ENCODE measurements at regions not wholly inside any gene's neighbourhood (a gene's known extent, or its start where the extent isn't known, plus 50 kb on each side); places are given as distances from the start of the nearest gene placed in this dataset.
A peak's percentile ranks its signal among the peaks of the same experiment; 100 is the strongest.

DNA sequence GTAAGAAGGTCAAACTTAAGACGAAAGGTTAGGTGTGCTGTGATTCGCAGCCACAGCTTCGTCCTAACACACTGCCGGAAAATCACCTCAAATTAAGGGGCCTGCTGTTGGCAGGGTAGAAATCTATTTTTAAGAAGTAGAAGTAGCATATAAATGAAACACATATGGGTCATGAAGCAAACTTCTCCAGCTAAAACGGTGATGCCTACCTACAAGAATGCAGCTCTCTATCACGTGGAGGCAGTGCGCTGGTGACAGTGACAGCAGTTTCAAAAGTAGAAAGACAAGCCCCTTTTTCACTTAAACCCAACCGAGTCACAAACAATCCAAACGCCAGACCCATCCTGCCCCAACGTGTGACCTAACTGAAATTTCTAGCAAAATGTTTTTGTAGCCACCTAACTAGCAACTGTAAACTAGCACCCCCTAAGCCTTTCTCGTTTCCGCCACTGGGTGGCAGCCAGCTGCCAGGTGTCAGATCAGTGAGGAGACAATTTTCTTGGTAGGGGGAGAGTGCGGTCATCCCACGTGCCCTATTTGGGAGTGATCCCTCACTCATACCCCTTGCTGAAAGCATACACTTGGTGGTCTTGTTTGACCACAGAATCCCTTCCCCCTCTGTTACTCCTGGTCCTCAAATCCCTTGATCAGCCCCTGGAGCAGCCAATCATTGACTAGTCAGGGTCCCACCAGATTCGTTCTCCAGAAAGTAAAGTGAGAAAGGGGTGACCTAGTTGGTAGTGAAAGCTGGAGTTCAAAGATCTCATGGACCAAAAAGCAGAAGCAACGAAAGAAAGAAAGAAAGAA is 71.8 kb upstream of the MAMDC2 start:
- DNase-seq (ENCODE audit: low read depth in 1 of 2, low spot score in 2 of 2) (peak; percentile 50 to 85), FAIRE-seq (peak; percentile 97)
- H3K4me1 ChIP-seq (replicated peaks in 1 of 4; ENCODE audit: control insufficient read depth in 3 of 4, insufficient read depth in 4 of 4, low read length in 3 of 4) = peaks cover 0 to 2% (median under 1%) of the 10 kb centered on the region in 4 experiments; a peak in 2 of 7 replicates
- ChIA-PET POLR2A (ENCODE audit: partially characterized antibody) (interaction anchor here (1.4 kb wide), 1 partner anchor 72 kb away, joined by 4 read pairs; the partner anchor contains the start of gene MAMDC2), CTCF (ENCODE audit: partially characterized antibody) (interaction anchor here (0.6 to 4.1 kb wide), 34 partner anchors 8 to 399 kb away, joined by 3 to 126 read pairs (median 4); partner anchors contain the start of gene MAMDC2)
- no peaks in the 10 kb centered on the region for H4K20me1 ChIP-seq (replicated peaks in 1 of 2; ENCODE audit: control insufficient read depth in 1 of 2, insufficient read depth in 2 of 2, low read length in 2 of 2)
- no peak overlapping the region; the same call in 1 of the 2 replicates for H3K18ac ChIP-seq (ENCODE audit: extremely low read depth, low read length)
- no peak overlapping the region for H4K5ac ChIP-seq (ENCODE audit: insufficient read length, low read depth, low read length)
- no peak overlapping the region for H3K56ac ChIP-seq (replicated peaks; ENCODE audit: insufficient read length, low read depth, low read length)
- no peak overlapping the region for H2BK120ac ChIP-seq (replicated peaks; ENCODE audit: low read depth, low read length)
- no peak overlapping the region for H3K4me2 ChIP-seq (ENCODE audit: insufficient read depth in 1 of 2, low read depth in 2 of 2, low read length in 2 of 2)
- H3K14ac ChIP-seq (ENCODE audit: insufficient read length) = no peak overlapping the region
- no peak overlapping the region for H2BK5ac ChIP-seq (ENCODE audit: low read depth, low read length)
- no peaks in the 10 kb centered on the region for H3K79me2 ChIP-seq (ENCODE audit: control insufficient read depth in 1 of 2, insufficient read depth in 2 of 2, low read length in 2 of 2)
- H4K8ac ChIP-seq (ENCODE audit: extremely low read depth, insufficient read depth, low read length) = no peak overlapping the region
- no peak overlapping the region for H3K4ac ChIP-seq (replicated peaks; ENCODE audit: insufficient read length, low read depth, low read length)
- no peak overlapping the region for H2BK15ac ChIP-seq (ENCODE audit: low read length)
- H3K9me3 ChIP-seq (ENCODE audit: insufficient read depth in 2 of 2, low read depth in 1 of 2, low read length in 1 of 2) = no peaks in the 10 kb centered on the region
- WGBS, 2 experiments (ENCODE audit: extremely low coverage in 1 of 2, insufficient coverage in 1 of 2, insufficient read length in 1 of 2, insufficient replicate concordance in 2 of 2, low coverage in 1 of 2, low lambda C conversion rate in 2 of 2, missing lambda C conversion rate in 1 of 2) = 46% methylated on average over 16 of the region's 16 CpGs; no CpG with 5 or more reads in 1 of the 2 experiments
- peak overlapping the region; percentile 59; the same call in 1 of the 2 replicates for H2AFZ ChIP-seq (ENCODE audit: low read length)
- no peak overlapping the region for H3K4me3 ChIP-seq (ENCODE audit: extremely low read depth in 1 of 4, insufficient read depth in 2 of 4, low read depth in 3 of 4, low read length in 4 of 4)
- no peak overlapping the region for H2AK5ac ChIP-seq (ENCODE audit: low read depth, low read length)
- no peaks in the 10 kb centered on the region for H3K79me1 ChIP-seq (ENCODE audit: low read depth, low read length)
- H3K23me2 ChIP-seq (ENCODE audit: low read depth, low read length) = no peaks in the 10 kb centered on the region
- no peak overlapping the region for H2BK12ac ChIP-seq (ENCODE audit: low read depth, low read length)
- H3K9ac ChIP-seq (replicated peaks in 1 of 4; ENCODE audit: extremely low read depth in 1 of 4, low read depth in 3 of 4, low read length in 3 of 4) = no peak overlapping the region
- H3K36me3 ChIP-seq (ENCODE audit: control insufficient read depth in 2 of 4, insufficient read depth in 4 of 4, low read length in 3 of 4) = no peaks in the 10 kb centered on the region
- H3K27me3 ChIP-seq (replicated peaks in 1 of 4; ENCODE audit: control insufficient read depth in 3 of 4, extremely low read depth in 1 of 4, insufficient read depth in 3 of 4, low read length in 3 of 4) = no peaks in the 10 kb centered on the region
- no peak overlapping the region for H4K91ac ChIP-seq (replicated peaks; ENCODE audit: insufficient read length, low read length)
- H3K27ac ChIP-seq (ENCODE audit: low read depth, low read length) = no peak overlapping the region
- H3K23ac ChIP-seq (ENCODE audit: insufficient read length) = no peak overlapping the region
- no peak overlapping the region for H2BK20ac ChIP-seq (ENCODE audit: low read length)
- TF ChIP-seq KDM1A (IDR thresholded peaks at IDR 0.05; ENCODE audit: borderline replicate concordance, low read length) (no peak), CBX5 (IDR thresholded peaks at IDR 0.05; ENCODE audit: low read depth, low read length) (no peak), MAX (IDR thresholded peaks at IDR 0.05) (peak; percentile 50; the same call in 1 of the 2 replicates), CBX8 (IDR thresholded peaks at IDR 0.05; ENCODE audit: borderline replicate concordance, low read depth, low read length) (no peak), EZH2 (IDR thresholded peaks at IDR 0.05; ENCODE audit: low read depth, low read length, severe bottlenecking) (no peak), E2F6 (IDR thresholded peaks at IDR 0.05) (no peak), CREB1 (IDR thresholded peaks at IDR 0.05) (no peak), NRF1 (IDR thresholded peaks at IDR 0.05; ENCODE audit: low read depth, low read length) (no peak), CHD1 (IDR thresholded peaks at IDR 0.05; ENCODE audit: low read depth, low read length) (no peak), ASH2L (IDR thresholded peaks at IDR 0.05; ENCODE audit: low read length) (no peak), JUND (IDR thresholded peaks at IDR 0.05; ENCODE audit: low read length) (0 out of 2 replicates have a peak, but pooled peaks have one; percentile 11)

All from H1 (cell line).